A673 (cell line): ENCODE measurements at regions not wholly inside any gene's neighbourhood (a gene's known extent, or its start where the extent isn't known, plus 50 kb on each side); places are given as distances from the start of the nearest gene placed in this dataset.

Experiments used
- BruUV-seq: library from RNA; stranded (reverse); fragments of 400-500 nt; replicated peaks from 2 replicates; lab custom pipeline; 2021; lab: Mats Ljungman, UMichigan
- CTCF ChIA-PET: fragments of 300-600 bp; sonication (Branson Sonifier 250); formaldehyde crosslinking; loops from one replicate; lab custom pipeline; 2022; ENCODE audit warnings: antibody characterized with exemption; lab: Charles Lee
- POLR2A ChIA-PET: fragments of 300-600 bp; sonication (Branson Sonifier 250); formaldehyde crosslinking; loops from one replicate; lab custom pipeline; 2022; ENCODE audit warnings: antibody characterized with exemption; ENCODE audit not compliant: low non-redundant PET; lab: Charles Lee
- DNase-seq: peaks from one replicate; pipeline ENCODE4 v3.0.0-alpha.2; 2015; ENCODE audit warnings: low spot score
- H3K27ac ChIP-seq: fragments of 200-600 bp; sonication (generic); 2 replicates; pipeline ENCODE4 v1.5.1; 2016; ENCODE audit warnings: mixed run types, low read depth, mild to moderate bottlenecking, mixed read lengths, antibody characterized with exemption, low read length; ENCODE audit not compliant: poor library complexity, severe bottlenecking
- H3K27me3 ChIP-seq: fragments of 200-600 bp; sonication (generic); replicated peaks from 2 replicates; pipeline ENCODE4 v1.6.1; 2017; ENCODE audit warnings: mixed run types, low read depth, mild to moderate bottlenecking, mixed read lengths, antibody characterized with exemption, low read length; ENCODE audit not compliant: insufficient read depth, poor library complexity
- H3K36me3 ChIP-seq: fragments of 200-600 bp; sonication (generic); 2 replicates; pipeline ENCODE4 v1.6.1; 2016; ENCODE audit warnings: mixed run types, mild to moderate bottlenecking, mixed read lengths, antibody characterized with exemption, low read length; ENCODE audit not compliant: insufficient read depth, poor library complexity, severe bottlenecking
- H3K4me1 ChIP-seq: fragments of 200-600 bp; sonication (generic); 2 replicates; pipeline ENCODE4 v1.6.1; 2017; ENCODE audit warnings: mixed run types, mild to moderate bottlenecking, mixed read lengths, antibody characterized with exemption, low read length; ENCODE audit not compliant: insufficient read depth, poor library complexity, severe bottlenecking
- H3K4me3 ChIP-seq: fragments of 200-600 bp; sonication (generic); 2 replicates; pipeline ENCODE4 v1.5.1; 2016; ENCODE audit warnings: low read depth, mixed run types, mild to moderate bottlenecking, mixed read lengths, low read length; ENCODE audit not compliant: poor library complexity, severe bottlenecking
- H3K9me3 ChIP-seq: fragments of 200-600 bp; sonication (generic); 2 replicates; pipeline ENCODE4 v1.6.1; 2016; ENCODE audit warnings: mixed run types, low read depth, mild to moderate bottlenecking, mixed read lengths, antibody characterized with exemption, low read length; ENCODE audit not compliant: poor library complexity, severe bottlenecking
- CTCF ChIP-seq: fragments of 300-800, 200-600 bp; sonication (generic); conservative IDR thresholded peaks from 2 replicates; pipeline ENCODE4 v1.5.1; 2017; ENCODE audit warnings: low read depth, mild to moderate bottlenecking, antibody characterized with exemption, low read length, moderate library complexity, mixed read lengths
- EZH2 ChIP-seq: fragments of 200-600 bp; sonication (generic); IDR thresholded peaks from 2 replicates; pipeline ENCODE4 v1.6.1; 2017; ENCODE audit warnings: borderline replicate concordance, low read depth, mild to moderate bottlenecking, mixed read lengths, antibody characterized with exemption, low read length; ENCODE audit not compliant: poor library complexity, severe bottlenecking
- intact Hi-C: fragments of 100-400 bp; cut with micrococcal nuclease; formaldehyde crosslinking; loops from one replicate; pipeline ENCODE4 v1.10.0; 2022; ENCODE audit not compliant: unreplicated experiment

- intact Hi-C loops, result no loop called here
- no peaks in the 10 kb centered on the region for H3K36me3 ChIP-seq
- no peaks in the 10 kb centered on the region for H3K9me3 ChIP-seq
- no peak for DNase-seq
- ChIA-PET CTCF (no interaction called here), POLR2A (no interaction called here)
- no peak overlapping the region for H3K4me3 ChIP-seq
- no peaks in the 10 kb centered on the region for H3K27me3 ChIP-seq
- TF ChIP-seq EZH2 (no peak), CTCF (no peak)
- no TSS peak for BruUV-seq
- no peak overlapping the region for H3K27ac ChIP-seq
- no peaks in the 10 kb centered on the region for H3K4me1 ChIP-seq
These were observed 428.6 kb upstream of the BRINP3 start for GRCh38 chr1:190906206-190906725.

GRCh38 chr1:190908246-190908645 is 430.6 kb upstream of the BRINP3 start:
- no peak overlapping the region for H3K4me3 ChIP-seq
- BruUV-seq, result no TSS peak
- H3K4me1 ChIP-seq, result no peaks in the 10 kb centered on the region
- no peak overlapping the region for H3K27ac ChIP-seq
- H3K27me3 ChIP-seq, result no peaks in the 10 kb centered on the region
- no peak for DNase-seq
- intact Hi-C loops, result no loop called here
- TF ChIP-seq EZH2 (no peak), CTCF (no peak)
- CTCF ChIA-PET, result no interaction called here
- no peaks in the 10 kb centered on the region for H3K36me3 ChIP-seq
- H3K9me3 ChIP-seq, result no peaks in the 10 kb centered on the region
- POLR2A ChIA-PET, result no interaction called here

GRCh38 chr1:190908691-190909090 is 431.0 kb upstream of the BRINP3 start:
- BruUV-seq, result no TSS peak
- Histone ChIP-seq H3K27ac (no peak overlapping the region), H3K9me3 (no peaks in the 10 kb centered on the region), H3K27me3 (no peaks in the 10 kb centered on the region), H3K36me3 (no peaks in the 10 kb centered on the region), H3K4me1 (no peaks in the 10 kb centered on the region), H3K4me3 (no peak overlapping the region)
- intact Hi-C loops, result no loop called here
- TF ChIP-seq EZH2, result no peak
- TF ChIP-seq CTCF, result no peak
- ChIA-PET POLR2A (no interaction called here), CTCF (no interaction called here)
- DNase-seq, result no peak
